Trophoblast cell (in vitro differentiated cells and primary cell): ENCODE measurements at regions not wholly inside any gene's neighbourhood (a gene's known extent, or its start where the extent isn't known, plus 50 kb on each side); places are given as distances from the start of the nearest gene placed in this dataset.

Experiments
- DNase-seq, 2 donors: peaks; one replicate each; pipeline ENCODE4 v3.0.0-alpha.2; 2016
- H2AFZ ChIP-seq: 2 replicates; pipeline ENCODE4 v1.6.1; 2013; ENCODE audit warnings: low read length, moderate library complexity, mild to moderate bottlenecking; ENCODE audit not compliant: insufficient read depth, poor library complexity
- H2AK5ac ChIP-seq: 2 replicates; pipeline ENCODE4 v1.6.1; 2013; ENCODE audit warnings: mild to moderate bottlenecking, low read length
- H2BK120ac ChIP-seq: 2 replicates; pipeline ENCODE4 v1.6.1; 2013; ENCODE audit warnings: low read length, mild to moderate bottlenecking, moderate library complexity; ENCODE audit not compliant: insufficient read depth, poor library complexity
- H2BK12ac ChIP-seq: 2 replicates; pipeline ENCODE4 v1.6.1; 2013; ENCODE audit warnings: mild to moderate bottlenecking, low read length, moderate library complexity
- H2BK5ac ChIP-seq: 2 replicates; pipeline ENCODE4 v1.6.1; 2013; ENCODE audit warnings: low read length, low read depth, moderate library complexity, mild to moderate bottlenecking; ENCODE audit not compliant: poor library complexity
- H3K14ac ChIP-seq: 2 replicates; pipeline ENCODE4 v1.6.1; 2013; ENCODE audit warnings: mild to moderate bottlenecking, low read length
- H3K18ac ChIP-seq: 2 replicates; pipeline ENCODE4 v1.6.1; 2013; ENCODE audit warnings: mild to moderate bottlenecking, low read length
- H3K23ac ChIP-seq: 2 replicates; pipeline ENCODE4 v1.6.1; 2013; ENCODE audit warnings: low read length
- H3K27ac ChIP-seq: 2 replicates; pipeline ENCODE4 v1.5.1; 2013; ENCODE audit warnings: low read depth, mild to moderate bottlenecking, inconsistent platforms, low read length, moderate library complexity
- H3K27me3 ChIP-seq: 2 replicates; pipeline ENCODE4 v1.6.1; 2013; ENCODE audit warnings: inconsistent platforms, mild to moderate bottlenecking, low read length, moderate library complexity; ENCODE audit not compliant: insufficient read depth
- H3K36me3 ChIP-seq, 2 experiments: 1 replicate in 1 of 2; 2 replicates in 1 of 2; pipeline ENCODE4 v1.6.1; 2013; ENCODE audit warnings: low read length in 2 of 2, mild to moderate bottlenecking in 2 of 2, moderate library complexity in 1 of 2; ENCODE audit not compliant: insufficient read depth in 2 of 2, control insufficient read depth in 1 of 2
- H3K4ac ChIP-seq: 2 replicates; pipeline ENCODE4 v1.6.1; 2013; ENCODE audit warnings: low read depth, mild to moderate bottlenecking, low read length, moderate library complexity
- H3K4me1 ChIP-seq, 2 experiments: 1 replicate in 1 of 2; 2 replicates in 1 of 2; pipeline ENCODE4 v1.6.1; 2013; ENCODE audit warnings: low read length in 2 of 2, mild to moderate bottlenecking in 2 of 2, moderate library complexity in 1 of 2; ENCODE audit not compliant: insufficient read depth in 2 of 2, control insufficient read depth in 1 of 2
- H3K4me2 ChIP-seq: 2 replicates; pipeline ENCODE4 v1.6.1; 2013; ENCODE audit warnings: inconsistent platforms, mild to moderate bottlenecking, low read length, moderate library complexity
- H3K4me3 ChIP-seq: 2 replicates; pipeline ENCODE4 v1.5.1; 2013; ENCODE audit warnings: mild to moderate bottlenecking, low read depth, low read length, inconsistent platforms
- H3K79me1 ChIP-seq: one replicate; pipeline ENCODE4 v1.6.1; 2013; ENCODE audit warnings: low read length
- H3K79me2 ChIP-seq: 2 replicates; pipeline ENCODE4 v1.6.1; 2013; ENCODE audit warnings: low read length, mild to moderate bottlenecking; ENCODE audit not compliant: control insufficient read depth, insufficient read depth, poor library complexity
- H3K9ac ChIP-seq: 2 replicates; pipeline ENCODE4 v1.6.1; 2013; ENCODE audit warnings: mild to moderate bottlenecking, low read length
- H3K9me3 ChIP-seq: 2 replicates; pipeline ENCODE4 v1.6.1; 2013; ENCODE audit warnings: low read depth, mild to moderate bottlenecking, control low read depth, inconsistent platforms, low read length; ENCODE audit not compliant: insufficient read depth
- H4K12ac ChIP-seq: 2 replicates; pipeline ENCODE4 v1.6.1; 2013; ENCODE audit warnings: low read depth, mild to moderate bottlenecking, low read length, moderate library complexity
- H4K8ac ChIP-seq: 2 replicates; pipeline ENCODE4 v1.6.1; 2013; ENCODE audit warnings: low read depth, mild to moderate bottlenecking, low read length, moderate library complexity
- H4K91ac ChIP-seq: one replicate; pipeline ENCODE4 v1.6.1; 2013; ENCODE audit warnings: low read depth, mild to moderate bottlenecking, low read length, moderate library complexity
- WGBS: extraction: QIAGEN DNeasy Blood & Tissue Kit; methylation state at CpG from one replicate; pipeline ENCODE4 v1.1.7; 2013; ENCODE audit warnings: missing lambda C conversion rate; ENCODE audit not compliant: insufficient read length, insufficient coverage; ENCODE audit errors: extremely low coverage; 5-methylcytosine and 5-hydroxymethylcytosine counted together

DNA sequence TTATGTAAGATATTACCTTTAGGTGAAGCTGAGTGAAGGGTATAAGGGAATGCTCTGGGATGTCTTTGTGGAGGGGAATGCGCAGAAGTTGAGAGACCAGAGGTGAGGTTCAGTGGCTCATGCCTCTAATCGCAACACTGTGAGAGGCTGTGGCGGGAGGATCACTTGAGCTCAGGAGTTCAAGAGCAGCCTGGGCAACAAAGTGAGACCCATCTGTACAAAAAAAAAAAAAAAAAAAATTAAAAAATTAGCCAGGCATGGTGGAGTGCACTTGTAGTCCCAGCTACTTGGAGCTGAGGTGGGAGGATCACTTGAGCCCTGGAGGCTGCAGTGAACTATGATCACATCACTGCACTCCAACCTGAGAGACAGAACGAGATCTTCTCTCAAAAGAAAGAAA is 57.3 kb upstream of the SP3 start:
- Histone ChIP-seq H3K9me3 (no peaks in the 10 kb centered on the region), H4K91ac (peak overlapping the region; percentile 92), H3K4me3 (no peak overlapping the region), H3K18ac (no peak overlapping the region), H4K12ac (no peak overlapping the region), H2AFZ (no peak overlapping the region), H2BK120ac (peak overlapping the region; percentile 96), H3K79me1 (peaks cover 47% of the 10 kb centered on the region), H3K14ac (peak overlapping the region; percentile 62), H3K36me3 (no peaks in the 10 kb centered on the region), H2BK5ac (peak overlapping the region; percentile 86), H3K9ac (no peak overlapping the region), H3K79me2 (peaks cover 14% of the 10 kb centered on the region), H3K4ac (peak overlapping the region; percentile 19), H3K27me3 (no peaks in the 10 kb centered on the region), H3K4me1 (peaks cover 29 to 41% of the 10 kb centered on the region in 2 experiments), H2BK12ac (peak overlapping the region; percentile 96), H3K23ac (no peak overlapping the region), H4K8ac (peak overlapping the region; percentile 61), H3K4me2 (no peak overlapping the region), H2AK5ac (peak overlapping the region; percentile 73), H3K27ac (peak overlapping the region; percentile 100)
- no CpG with 5 or more reads among the region's 4 CpGs for WGBS
- no peak for DNase-seq

DNA sequence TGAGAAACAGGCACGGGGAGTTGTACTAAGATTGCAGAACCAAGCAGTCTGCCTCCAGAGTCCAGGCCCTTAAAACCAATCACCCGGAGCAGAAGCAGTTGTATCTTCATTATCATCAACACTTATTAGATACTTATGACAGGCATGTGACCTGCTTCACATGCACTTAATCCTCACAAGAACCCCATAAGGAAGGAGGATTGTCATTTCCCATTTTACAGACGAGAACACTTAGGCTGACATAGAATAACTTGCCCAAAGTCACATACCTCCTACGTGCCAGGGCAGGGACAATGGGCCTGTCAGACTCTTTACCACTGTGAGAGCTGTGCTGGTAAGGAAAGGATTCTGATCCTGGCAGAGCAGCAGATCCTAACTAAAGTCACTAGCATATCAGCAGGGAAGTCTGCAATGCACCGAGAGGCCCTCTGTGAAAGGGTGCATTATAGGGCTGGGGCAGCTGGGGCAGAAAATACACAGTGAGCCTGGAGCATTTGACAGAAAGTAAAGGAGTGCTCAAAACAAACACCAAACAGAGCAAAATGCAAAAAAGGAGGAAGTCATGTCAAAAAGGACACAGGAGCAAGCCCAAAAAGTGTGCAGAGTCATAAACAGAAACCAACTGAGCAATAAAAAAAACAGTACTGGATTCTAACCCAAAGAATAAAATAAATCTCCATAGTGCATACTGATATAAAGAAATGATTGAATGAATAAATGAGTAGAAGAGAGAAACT is 55.9 kb upstream of the SP3 start:
- H4K8ac ChIP-seq = no peak overlapping the region
- no peak overlapping the region for H2AFZ ChIP-seq
- H3K9me3 ChIP-seq = no peaks in the 10 kb centered on the region
- no peak overlapping the region for H3K23ac ChIP-seq
- H3K27ac ChIP-seq = peak overlapping the region; percentile 6
- H3K4me2 ChIP-seq = no peak overlapping the region
- H3K4ac ChIP-seq = no peak overlapping the region
- H2BK12ac ChIP-seq = peak overlapping the region; percentile 58
- no peak overlapping the region for H3K18ac ChIP-seq
- no CpG with 5 or more reads among the region's 5 CpGs for WGBS
- peaks cover 26 to 37% of the 10 kb centered on the region in 2 experiments for H3K4me1 ChIP-seq
- H4K91ac ChIP-seq = peak overlapping the region; percentile 23
- no peak overlapping the region for H4K12ac ChIP-seq
- peak overlapping the region; percentile 41 for H3K14ac ChIP-seq
- H2BK120ac ChIP-seq = peak overlapping the region; percentile 29
- peaks cover 46% of the 10 kb centered on the region for H3K79me1 ChIP-seq
- no peak overlapping the region for H3K9ac ChIP-seq
- no peaks in the 10 kb centered on the region for H3K36me3 ChIP-seq
- no peak overlapping the region for H3K4me3 ChIP-seq
- H3K27me3 ChIP-seq = no peaks in the 10 kb centered on the region
- no peak overlapping the region for H2BK5ac ChIP-seq
- H3K79me2 ChIP-seq = peaks cover 11% of the 10 kb centered on the region
- DNase-seq = no peak
- H2AK5ac ChIP-seq = no peak overlapping the region

DNA sequence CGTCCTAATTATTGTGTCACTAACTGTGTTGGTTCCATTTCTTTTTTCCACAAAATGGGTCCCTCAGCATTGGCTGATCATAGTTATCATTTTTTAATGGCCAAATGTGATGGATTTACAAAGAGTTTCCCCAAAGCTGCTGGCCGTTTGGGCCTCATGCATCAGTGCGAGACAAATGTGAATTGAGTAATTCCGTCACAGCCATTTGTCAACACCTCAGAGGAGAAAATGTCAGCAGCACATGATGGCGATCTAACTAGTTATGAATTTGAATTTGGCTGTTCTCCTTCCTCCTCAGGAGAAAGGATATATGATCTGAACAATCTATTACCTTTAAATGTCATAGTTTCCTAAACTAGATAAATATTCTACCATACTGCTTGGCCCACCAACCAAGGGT is 54.9 kb upstream of the SP3 start:
- H3K9ac ChIP-seq = no peak overlapping the region
- no peak overlapping the region for H2AK5ac ChIP-seq
- H3K27ac ChIP-seq = no peak overlapping the region
- no peak overlapping the region for H4K12ac ChIP-seq
- H3K27me3 ChIP-seq = no peaks in the 10 kb centered on the region
- no peak overlapping the region for H3K4me2 ChIP-seq
- no peak overlapping the region for H2BK5ac ChIP-seq
- H3K23ac ChIP-seq = no peak overlapping the region
- no peak overlapping the region for H3K18ac ChIP-seq
- no peak overlapping the region for H4K8ac ChIP-seq
- no peaks in the 10 kb centered on the region for H3K9me3 ChIP-seq
- H3K36me3 ChIP-seq = no peaks in the 10 kb centered on the region
- H2AFZ ChIP-seq = no peak overlapping the region
- H3K14ac ChIP-seq = no peak overlapping the region
- no peak overlapping the region for H2BK12ac ChIP-seq
- no peak for DNase-seq
- peaks cover 37% of the 10 kb centered on the region for H3K79me1 ChIP-seq
- H2BK120ac ChIP-seq = peak overlapping the region; percentile 16
- no peak overlapping the region for H4K91ac ChIP-seq
- peaks cover 17 to 26% of the 10 kb centered on the region in 2 experiments for H3K4me1 ChIP-seq
- H3K4ac ChIP-seq = no peak overlapping the region
- H3K79me2 ChIP-seq = peaks cover 3% of the 10 kb centered on the region
- no peak overlapping the region for H3K4me3 ChIP-seq
- WGBS = no CpG with 5 or more reads among the region's 5 CpGs

DNA sequence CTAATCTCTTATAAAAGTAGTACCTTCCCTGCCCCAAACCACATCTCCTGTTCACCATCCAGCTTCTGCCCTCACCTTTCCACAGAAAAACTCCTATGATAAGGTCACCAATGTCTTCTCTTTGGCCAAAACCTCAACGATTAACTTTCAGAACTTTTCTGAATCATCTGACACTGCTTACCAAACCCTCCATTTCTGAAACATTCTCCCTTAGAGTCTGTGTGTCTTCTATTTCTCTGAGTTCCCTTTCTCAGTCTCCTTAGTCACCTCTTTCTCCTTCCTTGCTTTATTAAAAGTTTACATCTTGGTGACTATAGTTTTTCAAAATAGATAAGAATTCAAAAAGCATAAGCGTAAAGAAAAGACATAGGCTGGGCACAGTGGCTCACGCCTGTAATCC is 51.3 kb upstream of the SP3 start:
- Histone ChIP-seq H3K4me1 (peaks cover 26 to 30% of the 10 kb centered on the region in 2 experiments), H3K27me3 (no peaks in the 10 kb centered on the region), H3K4ac (no peak overlapping the region), H3K4me3 (no peak overlapping the region), H2BK12ac (peak overlapping the region; percentile 90), H3K79me1 (peaks cover 36% of the 10 kb centered on the region), H3K9ac (no peak overlapping the region), H4K8ac (no peak overlapping the region), H3K4me2 (no peak overlapping the region), H3K79me2 (peaks cover 6% of the 10 kb centered on the region), H3K9me3 (no peaks in the 10 kb centered on the region), H3K27ac (no peak overlapping the region), H4K12ac (no peak overlapping the region), H3K36me3 (no peaks in the 10 kb centered on the region), H3K18ac (no peak overlapping the region), H2AFZ (no peak overlapping the region), H2BK5ac (no peak overlapping the region), H4K91ac (no peak overlapping the region), H2AK5ac (no peak overlapping the region), H3K14ac (no peak overlapping the region), H3K23ac (no peak overlapping the region), H2BK120ac (peak overlapping the region; percentile 24)
- no peak for DNase-seq
- WGBS = no CpG with 5 or more reads among the region's 3 CpGs
